GM12892 (cell line): ENCODE measurements at regions not wholly inside any gene's neighbourhood (a gene's known extent, or its start where the extent isn't known, plus 50 kb on each side); places are given as distances from the start of the nearest gene placed in this dataset.

Experiments used
- DNase-seq: peaks from one replicate; pipeline ENCODE4 v3.0.0; 2011; ENCODE audit not compliant: insufficient read length
- FAIRE-seq: peaks from 2 replicates; lab custom pipeline; 2011; peaks lifted over from hg19 to GRCh38; lab: Jason Lieb, UNC
- POLR2A ChIP-seq: IDR thresholded peaks from 2 replicates; pipeline ENCODE4 v1.6.1; 2011; ENCODE audit warnings: low read depth, low read length, control low read depth
- POLR2AphosphoS5 ChIP-seq: IDR thresholded peaks from 2 replicates; pipeline ENCODE4 v1.6.1; 2011; ENCODE audit warnings: low read depth, low read length, control low read depth
- TAF1 ChIP-seq: IDR thresholded peaks from 2 replicates; pipeline ENCODE4 v1.6.1; 2011; ENCODE audit warnings: low read depth, mild to moderate bottlenecking, control low read depth, low read length, borderline replicate concordance

GRCh38 chrX:20364238-20364637, 97.5 kb upstream of the RPS6KA3 start:
- DNase-seq (no peak), FAIRE-seq (no peak)
- no peak for TF ChIP-seq TAF1
- no peak for TF ChIP-seq POLR2AphosphoS5
- no peak for TF ChIP-seq POLR2A

- no peak for DNase-seq
- TF ChIP-seq POLR2A (no peak), TAF1 (no peak), POLR2AphosphoS5 (no peak)
- FAIRE-seq, result no peak
Observed at GRCh38 chrX:20363275-20363674, 96.6 kb upstream of the RPS6KA3 start.

GRCh38 chrX:20362268-20363267, 95.9 kb upstream of the RPS6KA3 start:
- DNase-seq, result no peak
- FAIRE-seq, result no peak
- TF ChIP-seq POLR2AphosphoS5 (no peak), TAF1 (no peak), POLR2A (no peak)

- no peak for FAIRE-seq
- TF ChIP-seq POLR2AphosphoS5 (no peak), POLR2A (no peak), TAF1 (no peak)
- no peak for DNase-seq
Observed at GRCh38 chrX:20361890-20362262, 95.2 kb upstream of the RPS6KA3 start.

- FAIRE-seq, result no peak
- DNase-seq, result no peak
- TF ChIP-seq POLR2AphosphoS5 (no peak), TAF1 (no peak), POLR2A (no peak)
Observed at GRCh38 chrX:20361081-20361889, 94.6 kb upstream of the RPS6KA3 start.

GRCh38 chrX:20355187-20355586, 88.5 kb upstream of the RPS6KA3 start:
- DNase-seq, result no peak
- TF ChIP-seq TAF1, result no peak
- TF ChIP-seq POLR2A, result no peak
- no peak for TF ChIP-seq POLR2AphosphoS5
- FAIRE-seq, result no peak

- TF ChIP-seq POLR2AphosphoS5 (no peak), TAF1 (no peak), POLR2A (no peak)
- no peak for DNase-seq
- FAIRE-seq, result no peak
Observed at GRCh38 chrX:20354505-20354904, 87.8 kb upstream of the RPS6KA3 start.

GRCh38 chrX:20352935-20353336, 86.2 kb upstream of the RPS6KA3 start:
- FAIRE-seq (peak; percentile 68), DNase-seq (peak; percentile 9)
- TF ChIP-seq POLR2A (no peak), TAF1 (no peak)

- DNase-seq, result no peak
- no peak for FAIRE-seq
- no peak for TF ChIP-seq TAF1
- no peak for TF ChIP-seq POLR2A
- no peak for TF ChIP-seq POLR2AphosphoS5
Observed at GRCh38 chrX:20352504-20352903, 85.8 kb upstream of the RPS6KA3 start.

GRCh38 chrX:20350596-20350995, 83.9 kb upstream of the RPS6KA3 start:
- TF ChIP-seq POLR2A, result no peak
- no peak for TF ChIP-seq POLR2AphosphoS5
- TF ChIP-seq TAF1, result no peak
- no peak for FAIRE-seq
- no peak for DNase-seq

- TF ChIP-seq POLR2AphosphoS5 (no peak), POLR2A (no peak), TAF1 (no peak)
- DNase-seq (no peak), FAIRE-seq (no peak)
Observed at GRCh38 chrX:20348139-20348538, 81.4 kb upstream of the RPS6KA3 start.

- TF ChIP-seq TAF1, result no peak
- TF ChIP-seq POLR2A, result no peak
- no peak for TF ChIP-seq POLR2AphosphoS5
- FAIRE-seq (no peak), DNase-seq (no peak)
Observed at GRCh38 chrX:20347481-20347880, 80.8 kb upstream of the RPS6KA3 start.

- FAIRE-seq (no peak), DNase-seq (no peak)
- no peak for TF ChIP-seq POLR2AphosphoS5
- TF ChIP-seq POLR2A, result no peak
- no peak for TF ChIP-seq TAF1
Observed at GRCh38 chrX:20333672-20334071, 67.0 kb upstream of the RPS6KA3 start.
